ENCODE measurements at regions not wholly inside any gene's neighbourhood (a gene's known extent, or its start where the extent isn't known, plus 50 kb on each side); places are given as distances from the start of the nearest gene placed in this dataset.

- no peak overlapping the region for H3K4me3 ChIP-seq
- DNase-seq (ENCODE audit: low spot score in 2 of 2): no peak
- H3K9me3 ChIP-seq: no peaks in the 10 kb centered on the region
- no peak overlapping the region for H3K27ac ChIP-seq
- no peaks in the 10 kb centered on the region for H3K36me3 ChIP-seq
- intact Hi-C loops (cut with DNase I): no loop called here
- no peak for TF ChIP-seq CTCF (IDR thresholded peaks at IDR 0.05)
- no peaks in the 10 kb centered on the region for H3K27me3 ChIP-seq
- no peaks in the 10 kb centered on the region for H3K4me1 ChIP-seq
Observed at GRCh38 chr20:20831794-20832193, 119.3 kb upstream of the RALGAPA2 start.

- Histone ChIP-seq H3K4me3 (no peak overlapping the region), H3K36me3 (no peaks in the 10 kb centered on the region), H3K27me3 (no peaks in the 10 kb centered on the region), H3K9me3 (no peaks in the 10 kb centered on the region), H3K27ac (no peak overlapping the region), H3K4me1 (no peaks in the 10 kb centered on the region)
- TF ChIP-seq CTCF (IDR thresholded peaks at IDR 0.05): no peak
- no peak for DNase-seq (ENCODE audit: low spot score in 2 of 2)
- intact Hi-C loops (cut with DNase I): no loop called here
Observed at GRCh38 chr20:20829681-20830080, 117.2 kb upstream of the RALGAPA2 start.

- H3K9me3 ChIP-seq: no peaks in the 10 kb centered on the region
- no peak for TF ChIP-seq CTCF (IDR thresholded peaks at IDR 0.05)
- H3K4me3 ChIP-seq: no peak overlapping the region
- no peak overlapping the region for H3K27ac ChIP-seq
- no peak for DNase-seq (ENCODE audit: low spot score in 2 of 2)
- no peaks in the 10 kb centered on the region for H3K36me3 ChIP-seq
- no peaks in the 10 kb centered on the region for H3K4me1 ChIP-seq
- H3K27me3 ChIP-seq: no peaks in the 10 kb centered on the region
- intact Hi-C loops (cut with DNase I): no loop called here
Observed at GRCh38 chr20:20827992-20828597, 115.7 kb upstream of the RALGAPA2 start.

- intact Hi-C loops (cut with DNase I): loop anchor here (2.0 kb wide), 1 partner anchor 160 kb away; no protein-coding TSS in a partner anchor
- peak; percentile 49 to 77 (median 65) for TF ChIP-seq CTCF (IDR thresholded peaks at IDR 0.05)
Observed at GRCh38 chr20:20824924-20825584, 112.6 kb upstream of the RALGAPA2 start.

GRCh38 chr20:20823476-20823881, 111.0 kb upstream of the RALGAPA2 start:
- no peaks in the 10 kb centered on the region for H3K27me3 ChIP-seq
- no peak for DNase-seq (ENCODE audit: low spot score in 2 of 2)
- H3K27ac ChIP-seq: no peak overlapping the region
- H3K4me3 ChIP-seq: no peak overlapping the region
- no peaks in the 10 kb centered on the region for H3K9me3 ChIP-seq
- intact Hi-C loops (cut with DNase I): no loop called here
- TF ChIP-seq CTCF (IDR thresholded peaks at IDR 0.05): no peak
- no peaks in the 10 kb centered on the region for H3K36me3 ChIP-seq
- H3K4me1 ChIP-seq: no peaks in the 10 kb centered on the region

More at GRCh38 chr20:20824924-20825584, 112.6 kb upstream of the RALGAPA2 start:
- no peaks in the 10 kb centered on the region for H3K36me3 ChIP-seq
- no peaks in the 10 kb centered on the region for H3K9me3 ChIP-seq
- DNase-seq (ENCODE audit: low spot score in 2 of 2): no peak
- no peaks in the 10 kb centered on the region for H3K4me1 ChIP-seq
- no peaks in the 10 kb centered on the region for H3K27me3 ChIP-seq
- no peak overlapping the region for H3K4me3 ChIP-seq
- no peak overlapping the region for H3K27ac ChIP-seq
